Kidney (tissue), 13 donors: ENCODE measurements at regions not wholly inside any gene's neighbourhood (a gene's known extent, or its start where the extent isn't known, plus 50 kb on each side); places are given as distances from the start of the nearest gene placed in this dataset.

ENCODE experiments used
- DNase-seq, 5 donors: peaks; one replicate each; pipeline ENCODE4 v3.0.0-alpha.2; 2013 to 2020
- FAIRE-seq: peaks from 2 replicates; lab custom pipeline; 2012; peaks lifted over from hg19 to GRCh38; lab: Jason Lieb, UNC
- H3K27ac ChIP-seq, 2 donors: one replicate each; pipeline ENCODE4 v1.7.0; 2013; ENCODE audit warnings: low read depth in 2 of 2, low read length in 2 of 2, inconsistent platforms in 1 of 2
- H3K27me3 ChIP-seq: one replicate; pipeline ENCODE4 v1.7.1; 2013; ENCODE audit warnings: low read length, inconsistent platforms; ENCODE audit not compliant: control insufficient read depth, insufficient read depth
- H3K36me3 ChIP-seq, 3 donors: one replicate each; pipeline versions ENCODE4 v1.7.0 to v1.7.1; 2013; ENCODE audit warnings: low read length in 3 of 3, control low read depth in 1 of 3, inconsistent platforms in 1 of 3; ENCODE audit not compliant: insufficient read depth in 3 of 3, control insufficient read depth in 2 of 3
- H3K4me1 ChIP-seq, 3 donors: one replicate each; pipeline versions ENCODE4 v1.7.0 to v1.7.1; 2013; ENCODE audit warnings: low read length in 3 of 3, inconsistent platforms in 1 of 3, low read depth in 1 of 3; ENCODE audit not compliant: control insufficient read depth in 2 of 3, insufficient read depth in 2 of 3
- H3K4me3 ChIP-seq, 3 donors: one replicate each; pipeline versions ENCODE4 v1.7.0 to v1.8.1; 2013; ENCODE audit warnings: low read length in 3 of 3, control low read depth in 1 of 3, inconsistent platforms in 1 of 3
- H3K9ac ChIP-seq, 3 donors: one replicate each; pipeline versions ENCODE4 v1.7.0 to v1.7.1; 2013; ENCODE audit warnings: low read length in 3 of 3, control low read depth in 1 of 3, inconsistent platforms in 1 of 3
- H3K9me3 ChIP-seq, 3 donors: one replicate each; pipeline versions ENCODE4 v1.7.0 to v1.7.1; 2013; ENCODE audit warnings: low read length in 3 of 3, control low read depth in 1 of 3, inconsistent platforms in 1 of 3; ENCODE audit not compliant: control insufficient read depth in 2 of 3, insufficient read depth in 1 of 3
- intact Hi-C: fragments of 100-400 bp; cut with DNase I; formaldehyde crosslinking; loops from one replicate; pipeline ENCODE4 v1.11.1; 2022
- TF ChIP-seq, protein P1 (sequence below): IDR thresholded peaks from 3 replicates; pipeline ENCODE4 v1.5.1; 2012; ENCODE audit warnings: mild to moderate bottlenecking, moderate library complexity, borderline replicate concordance; ENCODE audit not compliant: insufficient read depth; ENCODE audit errors: extremely low read depth
- donor health status: control.
- donor health status: control.
- donor health status: control.
- donor health status: control.
- donor health status: control.
- donor health status: DM: yes; HTN: yes; CAD: no.
- donor health status: Normal renal cell carcinoma (clear cell type).

DNA sequence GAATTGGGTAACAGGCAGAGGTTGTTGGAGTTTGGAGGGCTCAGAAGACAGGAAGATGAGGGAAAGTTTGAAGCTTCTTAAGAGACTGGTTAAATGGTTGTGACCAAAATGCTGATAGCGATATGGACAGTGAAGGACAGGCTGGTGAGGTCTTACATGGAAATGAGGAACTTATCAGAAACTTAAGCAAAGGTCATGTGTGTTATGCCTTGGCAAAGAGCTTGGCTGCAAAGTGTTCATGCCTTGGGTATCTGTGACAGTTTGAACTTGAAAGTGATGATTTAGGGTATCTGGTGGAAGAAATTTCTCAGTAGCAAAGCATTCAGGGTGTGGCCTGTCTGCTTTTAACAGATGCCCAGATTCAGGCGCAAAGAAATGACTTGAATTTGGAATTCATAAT, 64.5 kb upstream of the EEPD1 start:
- FAIRE-seq, result no peak
- intact Hi-C loops, result no loop called here
- no peak overlapping the region for H3K27ac ChIP-seq

DNA sequence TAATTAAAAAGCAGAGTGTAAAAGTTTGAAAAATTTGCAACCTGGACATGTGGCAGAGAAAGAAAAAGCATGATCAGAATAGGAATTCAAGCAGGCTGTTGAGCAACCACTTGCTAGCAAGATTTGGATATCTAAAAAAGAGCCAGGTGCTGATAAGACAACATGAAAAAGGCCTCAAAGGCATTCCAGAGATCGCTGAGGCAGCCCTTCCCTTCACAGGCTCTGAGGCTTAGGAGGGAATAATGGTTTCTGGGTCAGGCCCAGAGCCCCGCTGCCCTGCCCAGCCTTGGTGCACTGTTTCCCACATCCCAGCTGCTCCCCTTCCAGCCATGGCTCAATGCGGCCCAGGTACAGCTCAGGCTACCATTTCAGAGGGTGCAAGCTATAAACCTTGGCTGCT, 64.1 kb upstream of the EEPD1 start:
- TF ChIP-seq, protein P1, sequence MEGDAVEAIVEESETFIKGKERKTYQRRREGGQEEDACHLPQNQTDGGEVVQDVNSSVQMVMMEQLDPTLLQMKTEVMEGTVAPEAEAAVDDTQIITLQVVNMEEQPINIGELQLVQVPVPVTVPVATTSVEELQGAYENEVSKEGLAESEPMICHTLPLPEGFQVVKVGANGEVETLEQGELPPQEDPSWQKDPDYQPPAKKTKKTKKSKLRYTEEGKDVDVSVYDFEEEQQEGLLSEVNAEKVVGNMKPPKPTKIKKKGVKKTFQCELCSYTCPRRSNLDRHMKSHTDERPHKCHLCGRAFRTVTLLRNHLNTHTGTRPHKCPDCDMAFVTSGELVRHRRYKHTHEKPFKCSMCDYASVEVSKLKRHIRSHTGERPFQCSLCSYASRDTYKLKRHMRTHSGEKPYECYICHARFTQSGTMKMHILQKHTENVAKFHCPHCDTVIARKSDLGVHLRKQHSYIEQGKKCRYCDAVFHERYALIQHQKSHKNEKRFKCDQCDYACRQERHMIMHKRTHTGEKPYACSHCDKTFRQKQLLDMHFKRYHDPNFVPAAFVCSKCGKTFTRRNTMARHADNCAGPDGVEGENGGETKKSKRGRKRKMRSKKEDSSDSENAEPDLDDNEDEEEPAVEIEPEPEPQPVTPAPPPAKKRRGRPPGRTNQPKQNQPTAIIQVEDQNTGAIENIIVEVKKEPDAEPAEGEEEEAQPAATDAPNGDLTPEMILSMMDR, result no peak
- intact Hi-C loops, result no loop called here
- Histone ChIP-seq H3K4me1 (peaks cover 0 to 9% (median 0%) of the 10 kb centered on the region in 3 donors), H3K9ac (no peak overlapping the region), H3K36me3 (no peaks in the 10 kb centered on the region), H3K4me3 (no peak overlapping the region), H3K27me3 (no peaks in the 10 kb centered on the region), H3K9me3 (no peaks in the 10 kb centered on the region), H3K27ac (no peak overlapping the region)
- no peak for DNase-seq
- no peak for FAIRE-seq

More for the DNA sequence above, 64.5 kb upstream of the EEPD1 start:
- TF ChIP-seq, protein P1, result no peak
- no peak overlapping the region for H3K4me3 ChIP-seq
- H3K9ac ChIP-seq, result no peak overlapping the region
- H3K9me3 ChIP-seq, result no peaks in the 10 kb centered on the region
- H3K4me1 ChIP-seq, result peaks cover 0 to 9% (median 0%) of the 10 kb centered on the region in 3 donors
- H3K27me3 ChIP-seq, result no peaks in the 10 kb centered on the region
- H3K36me3 ChIP-seq, result no peaks in the 10 kb centered on the region
- DNase-seq, result no peak

DNA sequence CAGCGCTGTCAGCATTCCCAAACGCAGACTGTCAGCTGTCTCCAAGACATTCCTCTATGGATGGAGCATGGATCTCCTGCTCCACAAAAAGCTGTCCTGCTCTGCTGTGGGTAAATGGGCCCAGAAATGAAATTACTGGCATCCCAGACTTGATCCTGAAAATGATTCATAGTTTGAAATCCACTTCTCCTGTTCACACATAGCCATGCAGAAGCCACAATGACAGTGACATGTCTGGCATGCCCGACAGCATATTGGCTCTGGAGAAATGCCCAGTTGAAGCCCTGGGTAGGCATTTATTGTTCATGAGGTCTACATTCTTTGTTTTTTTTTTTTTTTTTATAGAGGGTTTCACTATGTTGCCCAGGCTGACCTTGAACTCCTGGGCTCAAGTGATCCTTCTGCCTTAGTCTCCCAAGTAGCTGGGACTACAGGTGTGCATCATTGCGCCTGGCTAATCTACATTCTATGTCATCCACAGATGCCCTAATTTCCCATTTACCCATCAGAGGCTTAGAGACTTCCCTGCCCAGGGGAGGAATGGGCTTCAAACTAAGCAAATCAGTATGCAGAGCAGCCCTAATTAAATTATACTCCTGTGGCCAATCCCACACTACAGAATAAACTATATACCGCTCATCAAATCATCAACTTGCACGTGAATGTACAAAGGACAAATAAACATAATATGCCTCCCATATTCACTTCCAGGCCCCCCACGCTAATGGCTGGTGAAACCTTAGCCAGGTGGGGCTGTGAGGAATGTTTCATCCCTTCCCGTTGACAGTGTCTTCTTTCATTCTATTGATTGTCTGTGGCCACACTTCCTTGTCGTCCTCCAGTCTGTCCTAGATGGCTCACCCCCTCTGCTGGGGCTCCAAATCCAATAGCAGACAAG, 61.8 kb upstream of the EEPD1 start:
- intact Hi-C loops, result no loop called here
- DNase-seq, result peak in 3 of 5 donors; percentile 41 to 58 (median 46)

More for the DNA sequence above, 61.8 kb upstream of the EEPD1 start:
- Histone ChIP-seq H3K9ac (no peak overlapping the region), H3K4me3 (no peak overlapping the region), H3K27me3 (no peaks in the 10 kb centered on the region), H3K4me1 (no peaks in the 10 kb centered on the region), H3K27ac (no peak overlapping the region), H3K36me3 (no peaks in the 10 kb centered on the region), H3K9me3 (no peaks in the 10 kb centered on the region)
- TF ChIP-seq, protein P1, result no peak
- no peak for FAIRE-seq
